AG09309 (cell line): ENCODE measurements at regions not wholly inside any gene's neighbourhood (a gene's known extent, or its start where the extent isn't known, plus 50 kb on each side); places are given as distances from the start of the nearest gene placed in this dataset.
"Not testable (repeated sequence)": the region's sequence is repeated elsewhere in the genome, so short reads cannot be mapped to it uniquely, and the experiment has no call there.

ENCODE experiments used
- DNase-seq: peaks from one replicate; pipeline ENCODE4 v3.0.0-alpha.2; 2010; ENCODE audit warnings: low read depth
- H3K4me3 ChIP-seq: 2 replicates; pipeline ENCODE4 v1.5.1; 2011; ENCODE audit warnings: mild to moderate bottlenecking, low read depth, low read length, moderate library complexity; ENCODE audit not compliant: control insufficient read depth
- TF ChIP-seq, protein P1 (sequence below): IDR thresholded peaks from 2 replicates; pipeline ENCODE4 v1.5.1; 2011; ENCODE audit warnings: mild to moderate bottlenecking, low read depth, low read length, inconsistent platforms; ENCODE audit not compliant: insufficient read depth, control insufficient read depth; ENCODE audit errors: missing control alignments

GRCh38 chr7:153682628-153683027, 369.6 kb upstream of the DPP6 start:
- TF ChIP-seq, protein P1, sequence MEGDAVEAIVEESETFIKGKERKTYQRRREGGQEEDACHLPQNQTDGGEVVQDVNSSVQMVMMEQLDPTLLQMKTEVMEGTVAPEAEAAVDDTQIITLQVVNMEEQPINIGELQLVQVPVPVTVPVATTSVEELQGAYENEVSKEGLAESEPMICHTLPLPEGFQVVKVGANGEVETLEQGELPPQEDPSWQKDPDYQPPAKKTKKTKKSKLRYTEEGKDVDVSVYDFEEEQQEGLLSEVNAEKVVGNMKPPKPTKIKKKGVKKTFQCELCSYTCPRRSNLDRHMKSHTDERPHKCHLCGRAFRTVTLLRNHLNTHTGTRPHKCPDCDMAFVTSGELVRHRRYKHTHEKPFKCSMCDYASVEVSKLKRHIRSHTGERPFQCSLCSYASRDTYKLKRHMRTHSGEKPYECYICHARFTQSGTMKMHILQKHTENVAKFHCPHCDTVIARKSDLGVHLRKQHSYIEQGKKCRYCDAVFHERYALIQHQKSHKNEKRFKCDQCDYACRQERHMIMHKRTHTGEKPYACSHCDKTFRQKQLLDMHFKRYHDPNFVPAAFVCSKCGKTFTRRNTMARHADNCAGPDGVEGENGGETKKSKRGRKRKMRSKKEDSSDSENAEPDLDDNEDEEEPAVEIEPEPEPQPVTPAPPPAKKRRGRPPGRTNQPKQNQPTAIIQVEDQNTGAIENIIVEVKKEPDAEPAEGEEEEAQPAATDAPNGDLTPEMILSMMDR = no peak
- no peak for DNase-seq
- H3K4me3 ChIP-seq = no peak overlapping the region

DNA sequence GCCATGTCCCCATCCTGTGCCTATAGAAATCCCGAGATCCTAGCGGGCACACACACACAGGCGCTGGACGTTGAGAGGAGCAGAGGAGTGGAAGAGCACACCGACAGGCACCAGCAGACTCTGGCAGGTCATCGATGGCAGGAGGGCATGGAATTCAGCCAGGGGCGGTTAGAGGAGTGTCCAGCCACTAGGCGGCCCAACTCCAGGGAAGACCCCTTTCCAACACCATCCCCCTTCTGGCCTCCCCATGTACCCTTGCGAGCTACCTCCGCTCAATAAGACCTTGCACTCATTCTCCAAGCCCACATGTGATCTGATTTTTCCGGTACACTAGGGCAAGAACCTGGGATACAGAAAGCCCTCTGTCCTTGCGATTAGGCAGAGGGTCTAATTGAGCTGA, 356.0 kb upstream of the DPP6 start:
- DNase-seq = no peak
- no peak overlapping the region for H3K4me3 ChIP-seq
- TF ChIP-seq, protein P1 = no peak

DNA sequence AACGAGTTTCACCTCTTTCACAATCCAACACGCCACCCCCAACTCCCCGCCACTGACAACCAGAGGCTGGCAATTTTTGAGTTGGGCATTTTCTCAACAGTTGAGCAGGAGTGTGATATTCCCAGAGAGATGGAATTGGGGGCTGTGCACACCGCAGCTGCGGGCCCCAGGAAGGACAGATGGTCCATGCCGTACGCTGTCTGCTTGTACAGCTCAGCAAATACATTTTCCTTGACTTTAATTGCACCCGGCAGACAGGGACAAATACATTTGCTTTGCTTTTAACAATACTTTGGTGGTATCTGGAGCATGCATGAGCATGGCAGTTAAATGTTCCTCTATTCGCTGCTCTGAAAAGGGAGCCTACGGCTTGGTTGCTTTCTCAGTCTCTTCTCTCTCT, 354.2 kb upstream of the DPP6 start:
- TF ChIP-seq, protein P1 = no peak
- DNase-seq = no peak
- no peak overlapping the region for H3K4me3 ChIP-seq

DNA sequence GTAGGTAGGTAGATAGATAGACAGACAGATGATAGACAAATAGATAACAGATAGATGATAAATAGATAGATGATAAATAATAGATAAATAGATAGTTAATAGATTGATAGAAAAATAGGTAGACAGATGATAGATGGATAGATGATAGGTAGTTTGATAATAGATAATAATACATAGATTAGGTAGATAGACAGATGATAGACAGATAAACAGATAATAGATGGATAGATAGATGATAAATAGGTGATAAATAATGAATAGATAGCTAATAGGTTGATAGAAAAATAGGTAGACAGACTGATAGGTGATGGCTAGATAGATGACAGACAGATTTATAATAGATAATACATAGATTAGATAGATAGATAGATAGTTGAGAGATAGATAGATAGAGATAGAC, 350.5 kb upstream of the DPP6 start:
- TF ChIP-seq, protein P1 = no peak
- H3K4me3 ChIP-seq = no peak overlapping the region
- DNase-seq = no peak

GRCh38 chr7:153723892-153724291, 328.3 kb upstream of the DPP6 start:
- H3K4me3 ChIP-seq, DNase-seq: not testable (repeated sequence)

DNA sequence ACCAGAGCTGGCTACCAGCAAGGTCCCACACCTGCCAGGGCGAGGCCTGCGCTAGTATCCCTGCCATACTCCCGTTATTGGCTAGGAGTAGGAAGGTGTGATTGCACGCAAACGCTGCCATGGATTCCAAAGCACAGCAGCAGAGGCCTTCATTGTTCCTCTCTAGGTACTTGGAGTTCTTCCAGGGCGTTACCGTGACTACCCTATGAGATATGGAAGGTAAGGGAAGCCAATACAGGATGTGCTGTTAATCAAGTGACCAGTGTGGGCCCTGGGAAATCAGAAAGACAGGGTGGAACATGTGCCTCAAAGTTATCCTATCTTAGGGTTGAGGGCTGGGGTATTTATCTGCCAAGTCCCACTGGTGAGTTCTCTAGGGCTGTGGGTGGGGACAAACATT, 320.7 kb upstream of the DPP6 start:
- not testable (repeated sequence) for H3K4me3 ChIP-seq, DNase-seq

- not testable (repeated sequence) for DNase-seq
Observed at GRCh38 chr7:153743434-153743833, 308.8 kb upstream of the DPP6 start.

DNA sequence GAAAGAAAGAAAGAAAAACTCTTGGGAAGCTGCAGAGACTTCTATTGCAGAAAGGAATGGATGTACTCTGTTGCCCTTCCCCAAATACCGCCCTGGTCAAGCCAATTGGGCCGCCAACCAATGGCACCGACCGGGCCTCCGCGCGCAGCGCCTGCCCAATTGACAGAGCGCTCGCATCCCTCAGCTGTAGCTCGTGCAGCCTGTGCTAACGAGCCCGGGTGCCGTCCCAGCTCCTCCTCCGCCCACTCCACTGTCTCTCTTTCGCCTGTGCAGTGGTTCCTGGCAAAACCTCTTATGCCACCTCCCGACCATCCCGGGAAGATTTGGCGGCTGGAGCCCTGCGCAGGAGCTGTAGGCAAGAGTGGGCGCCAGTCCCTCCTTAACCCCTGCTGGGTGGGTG, 304.2 kb upstream of the DPP6 start:
- DNase-seq = not testable (repeated sequence)

More at GRCh38 chr7:153743434-153743833, 308.8 kb upstream of the DPP6 start:
- not testable (repeated sequence) for H3K4me3 ChIP-seq

DNA sequence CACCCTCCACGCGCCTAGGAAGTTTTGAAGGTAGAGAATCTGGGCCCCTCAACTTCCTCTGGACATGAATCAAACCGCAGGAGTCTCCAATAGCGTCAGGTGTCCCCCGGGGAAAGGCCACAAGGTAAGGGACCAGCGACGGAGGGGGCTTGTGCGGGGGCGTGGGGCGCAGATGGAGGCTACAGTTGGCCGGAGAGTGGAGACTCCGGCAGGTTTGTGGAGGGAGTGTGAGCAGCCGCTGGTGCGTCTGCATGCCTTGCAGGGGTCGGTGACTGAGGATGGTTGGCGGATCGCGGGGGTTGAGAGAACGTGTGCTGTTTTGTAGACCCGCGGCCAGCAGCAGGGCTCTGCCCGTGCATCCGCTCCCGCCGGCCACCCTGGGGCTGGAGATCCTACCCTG, 303.3 kb upstream of the DPP6 start:
- not testable (repeated sequence) for DNase-seq, H3K4me3 ChIP-seq

More for the DNA sequence above, 304.2 kb upstream of the DPP6 start:
- H3K4me3 ChIP-seq = not testable (repeated sequence)

DNA sequence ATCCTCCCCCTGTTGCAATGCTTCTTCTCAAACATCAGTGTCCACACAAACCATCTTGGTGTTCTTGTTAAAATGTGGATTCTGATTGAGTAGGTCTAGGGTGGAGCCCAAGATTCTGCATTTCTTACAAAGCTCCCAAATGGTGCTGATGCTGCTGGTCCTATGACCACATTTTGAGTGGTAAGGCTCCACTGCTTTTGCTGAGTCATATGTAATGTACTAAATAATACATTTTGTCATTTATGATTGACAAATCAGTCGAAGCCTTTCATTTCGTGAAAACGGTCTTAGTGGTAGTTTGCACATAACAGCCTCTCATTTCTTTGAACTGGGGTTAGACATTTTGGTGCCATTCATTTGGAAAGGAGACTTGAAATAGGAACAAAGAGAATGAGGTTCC, 286.3 kb upstream of the DPP6 start:
- H3K4me3 ChIP-seq, DNase-seq: not testable (repeated sequence)

- H3K4me3 ChIP-seq, DNase-seq: not testable (repeated sequence)
Observed at GRCh38 chr7:153766926-153767325, 285.3 kb upstream of the DPP6 start.
